Endodermal cell (in vitro differentiated cells): ENCODE measurements at regions not wholly inside any gene's neighbourhood (a gene's known extent, or its start where the extent isn't known, plus 50 kb on each side); places are given as distances from the start of the nearest gene placed in this dataset.

ENCODE experiments used
- DNase-seq: peaks from one replicate; pipeline ENCODE4 v3.0.0-alpha.2; 2017
- H3K27ac ChIP-seq: 2 replicates; pipeline ENCODE4 v1.5.1; 2013; ENCODE audit warnings: mild to moderate bottlenecking, low read depth, low read length, moderate library complexity
- H3K27me3 ChIP-seq: 2 replicates; pipeline ENCODE4 v1.6.1; 2013; ENCODE audit warnings: mild to moderate bottlenecking, low read length, moderate library complexity; ENCODE audit not compliant: insufficient read depth, control insufficient read depth, poor library complexity, severe bottlenecking
- H3K36me3 ChIP-seq: 2 replicates; pipeline ENCODE4 v1.7.0; 2013; ENCODE audit warnings: mild to moderate bottlenecking, low read length, moderate library complexity; ENCODE audit not compliant: control insufficient read depth, insufficient read depth
- H3K4me1 ChIP-seq: one replicate; pipeline ENCODE4 v1.7.0; 2013; ENCODE audit warnings: low read length; ENCODE audit not compliant: control insufficient read depth, insufficient read depth
- H3K4me3 ChIP-seq: 2 replicates; pipeline ENCODE4 v1.5.1; 2013; ENCODE audit warnings: mild to moderate bottlenecking, low read length, moderate library complexity
- H3K9ac ChIP-seq: 2 replicates; pipeline ENCODE4 v1.6.1; 2013; ENCODE audit warnings: mild to moderate bottlenecking, low read length, moderate library complexity; ENCODE audit not compliant: poor library complexity, severe bottlenecking; ENCODE audit errors: extremely low read depth
- H3K9me3 ChIP-seq: 2 replicates; pipeline ENCODE4 v1.6.1; 2013; ENCODE audit warnings: mild to moderate bottlenecking, low read length, moderate library complexity; ENCODE audit not compliant: control insufficient read depth
- H3K27ac Mint-ChIP-seq: 2 replicates; pipeline ENCODE4 v1.8.0; 2020; ENCODE audit warnings: mixed read lengths
- H3K27me3 Mint-ChIP-seq: 2 replicates; pipeline ENCODE4 v1.8.0; 2021; ENCODE audit warnings: mild to moderate bottlenecking, mixed read lengths; ENCODE audit not compliant: insufficient read depth
- H3K36me3 Mint-ChIP-seq: 2 replicates; pipeline ENCODE4 v1.8.0; 2020; ENCODE audit warnings: low read depth, mixed read lengths
- H3K4me1 Mint-ChIP-seq: 2 replicates; pipeline ENCODE4 v1.8.0; 2020; ENCODE audit warnings: mixed read lengths
- H3K4me3 Mint-ChIP-seq: 2 replicates; pipeline ENCODE4 v1.8.0; 2020; ENCODE audit warnings: mild to moderate bottlenecking, moderate library complexity, mixed read lengths
- H3K9me3 Mint-ChIP-seq: 2 replicates; pipeline ENCODE4 v1.8.0; 2020; ENCODE audit warnings: mild to moderate bottlenecking, mixed read lengths
- WGBS, 2 experiments: methylation state at CpG; one replicate each; pipeline versions ENCODE4 v1.1.5 to v1.1.7; 2013; ENCODE audit warnings: missing lambda C conversion rate in 2 of 2, mixed read lengths in 1 of 2; ENCODE audit not compliant: insufficient coverage in 1 of 2, insufficient read length in 1 of 2; 5-methylcytosine and 5-hydroxymethylcytosine counted together
- TF ChIP-seq, protein P1 (sequence below): fragments of 200-600 bp; sonication (generic); conservative IDR thresholded peaks from 2 replicates; pipeline ENCODE4 v1.5.0; 2021; ENCODE audit warnings: antibody characterized with exemption, mild to moderate bottlenecking

DNA sequence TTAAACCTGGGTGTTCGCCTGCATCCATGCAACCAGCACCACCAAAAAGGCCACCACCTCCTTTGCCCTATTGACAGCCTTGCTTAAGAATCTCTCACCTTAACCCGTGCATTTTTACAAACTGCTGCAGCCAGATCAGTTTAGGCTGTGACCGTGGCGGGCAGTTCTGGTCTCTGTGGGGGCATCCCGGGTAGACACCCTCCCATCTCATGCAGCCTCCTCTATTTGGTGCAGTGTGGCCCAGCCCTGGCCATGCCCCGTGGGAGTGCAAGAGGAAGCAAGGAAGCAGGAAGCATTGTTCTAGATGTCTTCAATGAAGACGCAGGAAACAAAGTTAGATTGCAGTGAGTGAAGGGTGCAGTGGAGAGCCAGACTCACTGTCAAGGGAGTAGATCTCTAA is 108.8 kb upstream of the MVB12B start:
- Histone ChIP-seq H3K4me3 (no peak overlapping the region), H3K36me3 (no peaks in the 10 kb centered on the region), H3K4me1 (no peaks in the 10 kb centered on the region), H3K9me3 (peaks cover 26% of the 10 kb centered on the region), H3K27me3 (no peaks in the 10 kb centered on the region), H3K27ac (peak overlapping the region; percentile 44), H3K9ac (no peak overlapping the region)
- Mint-ChIP-seq H3K9me3 (peaks cover 30% of the 10 kb centered on the region), H3K27me3 (peaks cover 6% of the 10 kb centered on the region), H3K4me1 (no peaks in the 10 kb centered on the region), H3K4me3 (no peak overlapping the region), H3K36me3 (no peaks in the 10 kb centered on the region), H3K27ac (no peak overlapping the region)
- WGBS, 2 experiments = 93 to 95% methylated on average over 2 to 7 of the region's 7 CpGs
- DNase-seq = peak; percentile 41
- TF ChIP-seq, protein P1, sequence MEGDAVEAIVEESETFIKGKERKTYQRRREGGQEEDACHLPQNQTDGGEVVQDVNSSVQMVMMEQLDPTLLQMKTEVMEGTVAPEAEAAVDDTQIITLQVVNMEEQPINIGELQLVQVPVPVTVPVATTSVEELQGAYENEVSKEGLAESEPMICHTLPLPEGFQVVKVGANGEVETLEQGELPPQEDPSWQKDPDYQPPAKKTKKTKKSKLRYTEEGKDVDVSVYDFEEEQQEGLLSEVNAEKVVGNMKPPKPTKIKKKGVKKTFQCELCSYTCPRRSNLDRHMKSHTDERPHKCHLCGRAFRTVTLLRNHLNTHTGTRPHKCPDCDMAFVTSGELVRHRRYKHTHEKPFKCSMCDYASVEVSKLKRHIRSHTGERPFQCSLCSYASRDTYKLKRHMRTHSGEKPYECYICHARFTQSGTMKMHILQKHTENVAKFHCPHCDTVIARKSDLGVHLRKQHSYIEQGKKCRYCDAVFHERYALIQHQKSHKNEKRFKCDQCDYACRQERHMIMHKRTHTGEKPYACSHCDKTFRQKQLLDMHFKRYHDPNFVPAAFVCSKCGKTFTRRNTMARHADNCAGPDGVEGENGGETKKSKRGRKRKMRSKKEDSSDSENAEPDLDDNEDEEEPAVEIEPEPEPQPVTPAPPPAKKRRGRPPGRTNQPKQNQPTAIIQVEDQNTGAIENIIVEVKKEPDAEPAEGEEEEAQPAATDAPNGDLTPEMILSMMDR = no peak

GRCh38 chr9:126218359-126219125 is 108.1 kb upstream of the MVB12B start:
- Histone ChIP-seq H3K9me3 (peaks cover 20% of the 10 kb centered on the region), H3K36me3 (no peaks in the 10 kb centered on the region), H3K27ac (no peak overlapping the region), H3K9ac (no peak overlapping the region), H3K4me3 (no peak overlapping the region), H3K27me3 (no peaks in the 10 kb centered on the region), H3K4me1 (no peaks in the 10 kb centered on the region)
- Mint-ChIP-seq H3K4me3 (no peak overlapping the region), H3K9me3 (peaks cover 30% of the 10 kb centered on the region), H3K27ac (no peak overlapping the region), H3K4me1 (no peaks in the 10 kb centered on the region), H3K36me3 (no peaks in the 10 kb centered on the region), H3K27me3 (peaks cover 6% of the 10 kb centered on the region)
- DNase-seq = peak; percentile 28
- TF ChIP-seq, protein P1 = no peak
- 90 to 93% methylated on average over 7 to 10 of the region's 10 CpGs for WGBS, 2 experiments

DNA sequence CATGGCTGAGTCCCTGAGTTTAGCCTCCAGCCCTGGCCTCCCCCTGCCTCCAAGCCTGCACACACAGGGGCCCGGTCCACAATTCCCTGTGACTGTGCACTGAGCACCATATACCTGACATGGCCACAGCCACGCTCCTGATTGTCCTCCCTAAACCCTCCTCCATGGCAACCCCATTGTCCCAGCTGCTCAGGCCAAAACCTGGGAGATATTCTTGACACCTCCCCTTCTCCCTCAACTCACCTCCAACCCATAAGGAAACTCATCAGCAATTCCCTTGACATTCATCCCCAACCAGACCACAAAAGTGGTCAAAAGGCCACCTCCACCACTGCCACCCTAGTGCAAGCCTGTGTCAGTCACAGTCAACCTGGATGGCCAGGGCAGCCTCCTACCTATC is 107.5 kb upstream of the MVB12B start:
- no peak overlapping the region for H3K4me3 ChIP-seq
- Mint-ChIP-seq H3K4me3 (no peak overlapping the region), H3K9me3 (peaks cover 27% of the 10 kb centered on the region), H3K27me3 (peaks cover 10% of the 10 kb centered on the region), H3K4me1 (no peaks in the 10 kb centered on the region), H3K36me3 (no peaks in the 10 kb centered on the region), H3K27ac (no peak overlapping the region)
- H3K9ac ChIP-seq = no peak overlapping the region
- no peaks in the 10 kb centered on the region for H3K27me3 ChIP-seq
- 91 to 100% methylated on average over 2 of the region's 2 CpGs for WGBS, 2 experiments
- peaks cover 15% of the 10 kb centered on the region for H3K9me3 ChIP-seq
- TF ChIP-seq, protein P1 = no peak
- H3K36me3 ChIP-seq = no peaks in the 10 kb centered on the region
- DNase-seq = peak; percentile 18
- H3K4me1 ChIP-seq = no peaks in the 10 kb centered on the region
- peak overlapping the region; percentile 44 for H3K27ac ChIP-seq
